ENCODE measurements at regions not wholly inside any gene's neighbourhood (a gene's known extent, or its start where the extent isn't known, plus 50 kb on each side); places are given as distances from the start of the nearest gene placed in this dataset.

DNA sequence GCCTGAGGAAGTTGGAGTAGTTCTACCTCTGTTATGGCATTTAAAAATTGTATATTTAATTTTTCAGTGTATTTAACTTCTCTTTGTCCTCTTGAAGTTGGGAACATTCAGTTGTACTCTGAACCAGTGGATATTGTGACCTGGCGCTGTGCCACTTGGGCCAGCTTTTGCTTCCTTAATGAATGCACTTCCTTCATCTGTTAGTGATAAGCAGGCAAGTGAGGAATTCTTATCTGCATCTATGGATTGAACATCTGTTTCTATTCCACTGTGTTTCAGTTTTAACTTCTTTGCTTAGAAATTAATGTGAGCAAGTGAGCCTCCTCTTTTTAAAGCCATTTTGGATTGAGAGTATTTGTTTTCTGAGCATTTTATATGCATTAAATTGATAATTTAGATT, 128.3 kb downstream of the UCHL1 start:
- Histone ChIP-seq H3K27ac (ENCODE audit: insufficient read depth, low read length, poor library complexity, severe bottlenecking) (no peak overlapping the region), H3K36me3 (ENCODE audit: control insufficient read depth, insufficient read depth, low read length) (no peaks in the 10 kb centered on the region), H3K27me3 (ENCODE audit: control insufficient read depth, insufficient read depth, low read length) (no peaks in the 10 kb centered on the region), H3K9me3 (ENCODE audit: control insufficient read depth in 2 of 2, low read length in 2 of 2) (no peaks in the 10 kb centered on the region), H3K4me3 (ENCODE audit: low read depth, low read length) (no peak overlapping the region), H3K4me1 (ENCODE audit: control insufficient read depth, insufficient read depth, low read length, poor library complexity, severe bottlenecking) (no peaks in the 10 kb centered on the region)
- Mint-ChIP-seq H3K9me3 (peaks cover 0 to 4% (median 1%) of the 10 kb centered on the region in 7 donors), H3K4me1 (no peaks in the 10 kb centered on the region), H3K27ac (no peak overlapping the region), H3K36me3 (no peaks in the 10 kb centered on the region), H3K27me3 (no peaks in the 10 kb centered on the region), H3K4me3 (no peak overlapping the region)
- no peak for ATAC-seq (ENCODE audit: low read depth in 2 of 2)
- no peak for DNase-seq

DNA sequence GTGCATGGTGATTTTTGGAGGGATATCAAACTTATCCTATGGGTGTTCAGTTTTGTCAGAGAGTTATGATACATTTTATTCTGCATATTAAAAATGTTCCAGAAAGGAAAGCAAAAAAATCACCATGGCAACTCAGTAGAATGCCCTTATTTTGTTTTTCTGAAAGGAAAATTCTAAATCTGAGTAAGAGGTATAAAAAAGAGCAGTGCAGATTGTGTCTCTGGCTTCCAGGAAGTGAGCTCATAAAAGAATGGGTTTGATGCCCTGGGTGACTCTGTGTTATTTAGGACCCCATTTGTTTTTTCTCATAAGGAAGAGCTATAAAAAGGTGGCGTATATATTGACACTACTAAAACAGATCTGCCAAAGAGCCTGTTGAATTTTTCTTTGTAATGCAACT, 128.8 kb downstream of the UCHL1 start:
- no peaks in the 10 kb centered on the region for H3K4me1 Mint-ChIP-seq
- Histone ChIP-seq H3K27ac (ENCODE audit: insufficient read depth, low read length, poor library complexity, severe bottlenecking) (no peak overlapping the region), H3K36me3 (ENCODE audit: control insufficient read depth, insufficient read depth, low read length) (no peaks in the 10 kb centered on the region), H3K27me3 (ENCODE audit: control insufficient read depth, insufficient read depth, low read length) (no peaks in the 10 kb centered on the region), H3K4me3 (ENCODE audit: low read depth, low read length) (no peak overlapping the region), H3K9me3 (ENCODE audit: control insufficient read depth in 2 of 2, low read length in 2 of 2) (no peaks in the 10 kb centered on the region), H3K4me1 (ENCODE audit: control insufficient read depth, insufficient read depth, low read length, poor library complexity, severe bottlenecking) (no peaks in the 10 kb centered on the region)
- no peak overlapping the region for H3K4me3 Mint-ChIP-seq
- ATAC-seq (ENCODE audit: low read depth in 2 of 2) (no peak), DNase-seq (no peak)
- no peaks in the 10 kb centered on the region for H3K27me3 Mint-ChIP-seq
- no peak overlapping the region for H3K27ac Mint-ChIP-seq
- peaks cover 0 to 4% (median 1%) of the 10 kb centered on the region in 7 donors for H3K9me3 Mint-ChIP-seq
- H3K36me3 Mint-ChIP-seq = no peaks in the 10 kb centered on the region

DNA sequence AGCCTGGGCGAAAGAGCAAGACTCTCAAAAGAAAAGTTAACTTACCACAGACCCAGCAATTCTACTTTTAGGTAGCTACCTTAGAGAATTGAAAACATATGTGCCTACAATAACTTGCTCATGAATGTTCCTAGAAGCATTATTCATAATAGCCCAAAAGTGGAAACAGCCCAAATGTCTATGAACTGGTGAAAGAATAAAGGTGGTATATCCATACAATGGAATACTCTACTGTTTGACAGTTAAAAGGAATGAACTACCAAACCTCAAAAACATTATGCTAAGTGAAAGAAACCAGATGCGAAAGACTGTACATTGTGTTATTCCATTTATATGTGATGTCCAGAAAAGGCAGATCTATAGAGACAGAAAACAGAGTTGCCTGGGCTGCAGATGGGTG, 131.4 kb downstream of the UCHL1 start:
- no peaks in the 10 kb centered on the region for H3K27me3 Mint-ChIP-seq
- H3K4me3 Mint-ChIP-seq = no peak overlapping the region
- peaks cover 0 to 4% (median 1%) of the 10 kb centered on the region in 7 donors for H3K9me3 Mint-ChIP-seq
- Histone ChIP-seq H3K4me3 (ENCODE audit: low read depth, low read length) (no peak overlapping the region), H3K27me3 (ENCODE audit: control insufficient read depth, insufficient read depth, low read length) (no peaks in the 10 kb centered on the region), H3K36me3 (ENCODE audit: control insufficient read depth, insufficient read depth, low read length) (no peaks in the 10 kb centered on the region), H3K27ac (ENCODE audit: insufficient read depth, low read length, poor library complexity, severe bottlenecking) (no peak overlapping the region), H3K9me3 (ENCODE audit: control insufficient read depth in 2 of 2, low read length in 2 of 2) (no peaks in the 10 kb centered on the region), H3K4me1 (ENCODE audit: control insufficient read depth, insufficient read depth, low read length, poor library complexity, severe bottlenecking) (no peaks in the 10 kb centered on the region)
- H3K27ac Mint-ChIP-seq = no peak overlapping the region
- no peaks in the 10 kb centered on the region for H3K4me1 Mint-ChIP-seq
- H3K36me3 Mint-ChIP-seq = no peaks in the 10 kb centered on the region
- no peak for DNase-seq
- ATAC-seq (ENCODE audit: low read depth in 2 of 2) = no peak

DNA sequence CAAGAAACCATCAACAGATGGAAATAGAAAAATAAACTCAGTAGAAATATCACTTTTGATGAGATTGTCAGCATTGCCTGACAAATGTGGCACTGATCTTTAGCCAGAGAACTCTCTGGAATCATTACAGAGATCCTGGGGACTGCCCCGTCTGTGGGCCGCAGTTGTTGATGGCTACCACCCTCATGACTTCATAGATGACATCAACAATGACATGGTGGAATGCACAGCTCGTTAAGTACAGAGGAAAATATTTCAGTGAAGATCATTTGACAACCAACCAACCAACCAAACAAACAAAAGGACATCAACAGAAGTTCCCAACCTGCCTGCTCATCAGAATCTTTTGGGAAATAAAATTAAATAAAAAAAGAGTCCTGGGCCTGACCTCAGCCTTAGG, 132.6 kb downstream of the UCHL1 start:
- Mint-ChIP-seq H3K4me3 (no peak overlapping the region), H3K27ac (no peak overlapping the region), H3K9me3 (peaks cover 0 to 3% (median 1%) of the 10 kb centered on the region in 7 donors), H3K36me3 (no peaks in the 10 kb centered on the region), H3K27me3 (no peaks in the 10 kb centered on the region), H3K4me1 (no peaks in the 10 kb centered on the region)
- ATAC-seq (ENCODE audit: low read depth in 2 of 2) = no peak
- Histone ChIP-seq H3K4me1 (ENCODE audit: control insufficient read depth, insufficient read depth, low read length, poor library complexity, severe bottlenecking) (no peaks in the 10 kb centered on the region), H3K4me3 (ENCODE audit: low read depth, low read length) (no peak overlapping the region), H3K36me3 (ENCODE audit: control insufficient read depth, insufficient read depth, low read length) (no peaks in the 10 kb centered on the region), H3K27ac (ENCODE audit: insufficient read depth, low read length, poor library complexity, severe bottlenecking) (no peak overlapping the region), H3K9me3 (ENCODE audit: control insufficient read depth in 2 of 2, low read length in 2 of 2) (no peaks in the 10 kb centered on the region), H3K27me3 (ENCODE audit: control insufficient read depth, insufficient read depth, low read length) (no peaks in the 10 kb centered on the region)
- no peak for DNase-seq

DNA sequence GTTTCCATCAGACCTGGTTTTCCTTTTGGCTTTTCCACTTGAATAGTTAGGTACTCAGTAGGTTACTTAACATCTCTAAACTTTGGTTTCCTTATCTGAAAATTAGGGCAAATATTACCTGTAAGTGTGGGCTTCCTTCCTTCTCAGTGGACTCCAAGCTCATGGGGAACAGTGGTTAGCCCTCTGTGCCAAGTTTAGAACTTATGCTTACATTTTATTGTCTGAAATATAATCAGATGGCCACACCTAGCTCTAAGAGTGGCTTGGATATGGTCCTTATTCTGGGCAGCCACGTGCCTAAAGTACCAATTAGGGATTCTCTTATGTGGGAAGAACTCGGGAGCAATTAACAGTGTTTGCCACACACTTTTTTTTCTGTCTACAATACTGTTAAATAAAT, 133.9 kb downstream of the UCHL1 start:
- Histone ChIP-seq H3K27me3 (ENCODE audit: control insufficient read depth, insufficient read depth, low read length) (no peaks in the 10 kb centered on the region), H3K4me1 (ENCODE audit: control insufficient read depth, insufficient read depth, low read length, poor library complexity, severe bottlenecking) (no peaks in the 10 kb centered on the region), H3K4me3 (ENCODE audit: low read depth, low read length) (no peak overlapping the region), H3K27ac (ENCODE audit: insufficient read depth, low read length, poor library complexity, severe bottlenecking) (no peak overlapping the region), H3K9me3 (ENCODE audit: control insufficient read depth in 2 of 2, low read length in 2 of 2) (no peaks in the 10 kb centered on the region), H3K36me3 (ENCODE audit: control insufficient read depth, insufficient read depth, low read length) (no peaks in the 10 kb centered on the region)
- no peaks in the 10 kb centered on the region for H3K27me3 Mint-ChIP-seq
- no peak for ATAC-seq (ENCODE audit: low read depth in 2 of 2)
- H3K4me1 Mint-ChIP-seq = no peaks in the 10 kb centered on the region
- peaks cover 0 to 3% (median under 1%) of the 10 kb centered on the region in 7 donors for H3K9me3 Mint-ChIP-seq
- DNase-seq = no peak
- H3K27ac Mint-ChIP-seq = no peak overlapping the region
- H3K36me3 Mint-ChIP-seq = no peaks in the 10 kb centered on the region
- no peak overlapping the region for H3K4me3 Mint-ChIP-seq

DNA sequence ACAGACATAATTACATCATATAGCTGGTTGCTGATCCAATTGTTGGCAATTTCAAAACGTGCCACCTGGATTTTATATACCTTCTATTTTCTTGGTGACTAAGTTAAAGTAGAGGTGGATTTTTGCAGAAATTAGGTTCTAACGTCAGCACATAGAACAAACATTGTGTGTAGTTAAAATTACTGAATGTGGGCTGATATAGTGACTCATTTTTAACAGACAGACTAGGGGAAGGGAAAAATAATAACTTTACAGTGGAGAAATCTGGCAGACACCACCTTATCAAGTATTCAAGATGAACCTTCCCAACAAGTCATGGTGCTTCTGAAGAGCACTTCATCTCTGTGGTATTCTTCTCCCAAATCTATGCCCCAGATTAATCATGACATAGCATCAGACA, 134.5 kb downstream of the UCHL1 start:
- Histone ChIP-seq H3K4me1 (ENCODE audit: control insufficient read depth, insufficient read depth, low read length, poor library complexity, severe bottlenecking) (no peaks in the 10 kb centered on the region), H3K4me3 (ENCODE audit: low read depth, low read length) (no peak overlapping the region), H3K27me3 (ENCODE audit: control insufficient read depth, insufficient read depth, low read length) (no peaks in the 10 kb centered on the region), H3K9me3 (ENCODE audit: control insufficient read depth in 2 of 2, low read length in 2 of 2) (no peaks in the 10 kb centered on the region), H3K27ac (ENCODE audit: insufficient read depth, low read length, poor library complexity, severe bottlenecking) (no peak overlapping the region), H3K36me3 (ENCODE audit: control insufficient read depth, insufficient read depth, low read length) (no peaks in the 10 kb centered on the region)
- no peaks in the 10 kb centered on the region for H3K4me1 Mint-ChIP-seq
- DNase-seq (no peak), ATAC-seq (ENCODE audit: low read depth in 2 of 2) (no peak)
- H3K36me3 Mint-ChIP-seq = no peaks in the 10 kb centered on the region
- H3K27ac Mint-ChIP-seq = no peak overlapping the region
- H3K4me3 Mint-ChIP-seq = no peak overlapping the region
- H3K9me3 Mint-ChIP-seq = peaks cover 0 to 6% (median 0%) of the 10 kb centered on the region in 7 donors
- no peaks in the 10 kb centered on the region for H3K27me3 Mint-ChIP-seq

DNA sequence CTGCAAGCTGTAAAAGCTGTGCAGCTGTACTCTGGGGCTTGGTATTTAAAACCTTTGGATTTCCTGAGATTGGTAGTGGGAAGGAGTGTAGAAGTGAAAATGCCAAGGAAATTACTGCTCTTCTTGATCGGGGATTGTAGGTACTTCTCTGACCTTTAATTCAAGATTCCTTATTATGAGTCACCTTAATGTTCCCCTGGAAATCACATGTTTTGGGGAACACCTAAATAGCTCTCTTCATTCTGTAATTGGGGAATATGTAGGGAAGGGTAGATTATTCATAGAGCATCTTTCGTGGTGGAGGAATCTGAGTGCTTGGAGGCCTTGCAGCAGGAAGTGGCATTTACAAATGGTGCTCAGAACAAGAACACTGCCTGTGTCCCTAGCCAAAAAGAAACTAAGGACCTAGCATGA, 137.8 kb downstream of the UCHL1 start:
- H3K36me3 Mint-ChIP-seq = no peaks in the 10 kb centered on the region
- H3K4me1 Mint-ChIP-seq = no peaks in the 10 kb centered on the region
- DNase-seq (no peak), ATAC-seq (ENCODE audit: low read depth in 2 of 2) (no peak)
- Histone ChIP-seq H3K9me3 (ENCODE audit: control insufficient read depth in 2 of 2, low read length in 2 of 2) (no peaks in the 10 kb centered on the region), H3K4me1 (ENCODE audit: control insufficient read depth, insufficient read depth, low read length, poor library complexity, severe bottlenecking) (no peaks in the 10 kb centered on the region), H3K4me3 (ENCODE audit: low read depth, low read length) (no peak overlapping the region), H3K36me3 (ENCODE audit: control insufficient read depth, insufficient read depth, low read length) (no peaks in the 10 kb centered on the region), H3K27me3 (ENCODE audit: control insufficient read depth, insufficient read depth, low read length) (no peaks in the 10 kb centered on the region), H3K27ac (ENCODE audit: insufficient read depth, low read length, poor library complexity, severe bottlenecking) (no peak overlapping the region)
- H3K9me3 Mint-ChIP-seq = peaks cover 0 to 8% (median 2%) of the 10 kb centered on the region in 7 donors
- peaks cover 4% of the 10 kb centered on the region for H3K27me3 Mint-ChIP-seq
- H3K4me3 Mint-ChIP-seq = no peak overlapping the region
- no peak overlapping the region for H3K27ac Mint-ChIP-seq

DNA sequence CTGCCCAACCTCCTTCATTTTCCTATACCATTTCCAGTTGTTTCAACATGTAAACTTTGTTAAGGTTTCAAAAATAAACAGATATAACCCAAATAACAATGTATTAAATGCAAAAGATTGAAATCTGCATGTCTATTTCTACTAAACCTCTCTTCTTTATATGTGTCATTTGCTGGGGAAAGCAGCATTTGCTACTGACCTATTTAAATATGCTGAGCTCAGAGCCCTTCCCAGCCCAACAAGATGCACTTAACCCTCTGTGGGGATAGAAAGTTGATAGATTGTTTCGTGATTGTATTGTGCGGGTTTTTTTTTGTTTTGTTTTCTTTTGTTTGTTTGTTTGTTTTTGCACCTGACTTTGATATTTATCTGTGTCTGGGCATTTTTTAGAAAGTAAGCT, 139.5 kb downstream of the UCHL1 start:
- no peaks in the 10 kb centered on the region for H3K36me3 Mint-ChIP-seq
- peaks cover 0 to 8% (median 2%) of the 10 kb centered on the region in 7 donors for H3K9me3 Mint-ChIP-seq
- ATAC-seq (ENCODE audit: low read depth in 2 of 2) = no peak
- no peaks in the 10 kb centered on the region for H3K4me1 ChIP-seq (ENCODE audit: control insufficient read depth, insufficient read depth, low read length, poor library complexity, severe bottlenecking)
- H3K27me3 Mint-ChIP-seq = peaks cover 4% of the 10 kb centered on the region
- H3K4me1 Mint-ChIP-seq = no peaks in the 10 kb centered on the region
- H3K27ac Mint-ChIP-seq = no peak overlapping the region
- H3K9me3 ChIP-seq (ENCODE audit: control insufficient read depth in 2 of 2, low read length in 2 of 2) = no peaks in the 10 kb centered on the region
- no peak overlapping the region for H3K4me3 ChIP-seq (ENCODE audit: low read depth, low read length)
- H3K27ac ChIP-seq (ENCODE audit: insufficient read depth, low read length, poor library complexity, severe bottlenecking) = no peak overlapping the region
- no peaks in the 10 kb centered on the region for H3K27me3 ChIP-seq (ENCODE audit: control insufficient read depth, insufficient read depth, low read length)
- DNase-seq = no peak
- no peaks in the 10 kb centered on the region for H3K36me3 ChIP-seq (ENCODE audit: control insufficient read depth, insufficient read depth, low read length)
- no peak overlapping the region for H3K4me3 Mint-ChIP-seq
